Endothelial cell of umbilical vein (primary cell): ENCODE measurements at regions not wholly inside any gene's neighbourhood (a gene's known extent, or its start where the extent isn't known, plus 50 kb on each side); places are given as distances from the start of the nearest gene placed in this dataset.

ENCODE experiments used
- BruUV-seq: library from RNA; stranded (reverse); fragments of 400-500 nt; replicated peaks from 2 replicates; lab custom pipeline; 2021; lab: Mats Ljungman, UMichigan
- CTCF ChIA-PET: fragments of 300-600, 350-600 bp; sonication (Branson Sonifier 250); formaldehyde crosslinking; loops from one replicate; lab custom pipeline; 2021; ENCODE audit warnings: antibody characterized with exemption, inconsistent platforms; lab: Charles Lee
- POLR2A ChIA-PET: fragments of 300-600, 350-600 bp; sonication (Branson Sonifier 250); formaldehyde crosslinking; loops from one replicate; lab custom pipeline; 2021; ENCODE audit warnings: antibody characterized with exemption, inconsistent platforms; lab: Charles Lee
- DNase-seq: peaks from one replicate; pipeline ENCODE4 v3.0.0-alpha.2; 2011; ENCODE audit warnings: low read depth, low spot score
- FAIRE-seq: peaks from 2 replicates; lab custom pipeline; 2011; peaks lifted over from hg19 to GRCh38; lab: Jason Lieb, UNC
- H2AFZ ChIP-seq: 2 replicates; pipeline ENCODE4 v1.6.0; 2012; ENCODE audit warnings: low read depth, low read length, control low read depth, inconsistent platforms
- H3K27ac ChIP-seq: 2 replicates; pipeline ENCODE4 v1.5.1; 2011; ENCODE audit warnings: low read depth, mild to moderate bottlenecking, control low read depth, low read length, moderate library complexity; ENCODE audit not compliant: insufficient read depth
- H3K27me3 ChIP-seq, 2 experiments: 2 replicates each; pipeline versions ENCODE4 v1.6.0 to v1.6.1; 2011; ENCODE audit warnings: low read length in 2 of 2, mixed read lengths in 1 of 2; ENCODE audit not compliant: control insufficient read depth in 2 of 2, insufficient read depth in 2 of 2
- H3K36me3 ChIP-seq, 2 experiments: 2 replicates in 1 of 2; 3 replicates in 1 of 2; pipeline ENCODE4 v1.5.1; 2011; ENCODE audit warnings: low read length in 2 of 2, mild to moderate bottlenecking in 1 of 2, moderate library complexity in 1 of 2; ENCODE audit not compliant: control insufficient read depth in 2 of 2, insufficient read depth in 2 of 2; ENCODE audit errors: extremely low read depth in 1 of 2
- H3K4me1 ChIP-seq: 3 replicates; pipeline ENCODE4 v1.5.1; 2011; ENCODE audit warnings: mild to moderate bottlenecking, low read length; ENCODE audit not compliant: control insufficient read depth, insufficient read depth; ENCODE audit errors: extremely low read depth
- H3K4me2 ChIP-seq: 2 replicates; pipeline ENCODE4 v1.6.1; 2011; ENCODE audit warnings: low read length, control low read depth, mixed read lengths; ENCODE audit not compliant: insufficient read depth
- H3K4me3 ChIP-seq, 3 experiments: fragments of 200-600 bp in 1 of 3; sonication (generic), shearing (Covaris generic) in 1 of 3; replicated peaks in 1 of 3; 2 replicates each; pipeline ENCODE4 v1.5.1; 2011 to 2016; ENCODE audit warnings: control low read depth in 3 of 3, low read length in 3 of 3, mild to moderate bottlenecking in 2 of 3, inconsistent platforms in 1 of 3, low read depth in 1 of 3, moderate library complexity in 1 of 3; ENCODE audit not compliant: insufficient read depth in 1 of 3
- H3K79me2 ChIP-seq: 2 replicates; pipeline ENCODE4 v1.6.0; 2012; ENCODE audit warnings: low read length, inconsistent platforms; ENCODE audit not compliant: control insufficient read depth, insufficient read depth
- H3K9ac ChIP-seq: replicated peaks from 2 replicates; pipeline ENCODE3; 2011; ENCODE audit warnings: low read length, control low read depth; ENCODE audit not compliant: insufficient read depth; ENCODE audit errors: extremely low read depth
- H3K9me1 ChIP-seq: replicated peaks from 3 replicates; pipeline ENCODE4 v1.6.0; 2011; ENCODE audit warnings: mild to moderate bottlenecking, low read length; ENCODE audit not compliant: control insufficient read depth, insufficient read depth; ENCODE audit errors: extremely low read depth
- H3K9me3 ChIP-seq: replicated peaks from 2 replicates; pipeline ENCODE4 v1.5.1; 2012; ENCODE audit warnings: low read length, inconsistent platforms; ENCODE audit not compliant: control insufficient read depth, insufficient read depth
- H4K20me1 ChIP-seq: replicated peaks from 2 replicates; pipeline ENCODE3; 2011; ENCODE audit warnings: mild to moderate bottlenecking, low read length; ENCODE audit not compliant: control insufficient read depth, insufficient read depth; ENCODE audit errors: extremely low read depth
- CTCF ChIP-seq, 2 donors: IDR thresholded peaks; 1 replicate in 1 of 2; 2 replicates in 1 of 2; pipeline ENCODE4 v1.5.1; 2011; ENCODE audit warnings: low read length in 2 of 2, mild to moderate bottlenecking in 2 of 2, moderate library complexity in 2 of 2, control low read depth in 1 of 2, inconsistent platforms in 1 of 2, low read depth in 1 of 2; ENCODE audit not compliant: insufficient read depth in 1 of 2; ENCODE audit errors: extremely low read depth in 1 of 2
- EZH2 ChIP-seq: IDR thresholded peaks from 2 replicates; pipeline ENCODE4 v1.6.1; 2012; ENCODE audit warnings: borderline replicate concordance, low read depth, mild to moderate bottlenecking, moderate library complexity, low read length, inconsistent platforms; ENCODE audit not compliant: severe bottlenecking
- FOS ChIP-seq: IDR thresholded peaks from 2 replicates; pipeline ENCODE4 v1.6.1; 2011; ENCODE audit warnings: mild to moderate bottlenecking, low read length, moderate library complexity, borderline replicate concordance; ENCODE audit not compliant: insufficient read depth
- GATA2 ChIP-seq: IDR thresholded peaks from 2 replicates; pipeline ENCODE4 v1.7.0; 2011; ENCODE audit warnings: low read depth, mild to moderate bottlenecking, moderate library complexity, mixed read lengths, low read length; ENCODE audit not compliant: insufficient read length, insufficient read depth
- JUN ChIP-seq: IDR thresholded peaks from 2 replicates; pipeline ENCODE4 v1.6.1; 2011; ENCODE audit warnings: borderline replicate concordance, low read depth; ENCODE audit not compliant: insufficient read length, insufficient read depth
- MAX ChIP-seq: IDR thresholded peaks from 2 replicates; pipeline ENCODE4 v1.6.1; 2011; ENCODE audit not compliant: insufficient read depth, insufficient read length
- MYC ChIP-seq: IDR thresholded peaks from one replicate; pipeline ENCODE4 v1.6.1; 2011; ENCODE audit warnings: mild to moderate bottlenecking, low read depth, low read length
- POLR2A ChIP-seq: IDR thresholded peaks from 2 replicates; pipeline ENCODE4 v1.6.1; 2012; ENCODE audit warnings: low read depth, mild to moderate bottlenecking, control low read depth, low read length
- POLR2AphosphoS5 ChIP-seq: IDR thresholded peaks from 2 replicates; pipeline ENCODE4 v1.6.1; 2012; ENCODE audit warnings: low read depth, mild to moderate bottlenecking, control low read depth, low read length, moderate library complexity; ENCODE audit not compliant: insufficient read depth
- dilution Hi-C: fragments of 300-500 bp; cut with MboI; formaldehyde crosslinking; loops from one replicate; pipeline ENCODE4 v1.15.0; 2019; ENCODE audit warnings: low sequenced_read_pairs; ENCODE audit not compliant: extremely low pct_ligation_motif_present
- intact Hi-C: fragments of 100-400 bp; cut with micrococcal nuclease; formaldehyde crosslinking; loops from one replicate; pipeline ENCODE4 v1.10.0; 2022

GRCh38 chr2:122163617-122164016, 408.2 kb downstream of the TSN start:
- ChIA-PET CTCF (no interaction called here), POLR2A (no interaction called here)
- no peak for FAIRE-seq

More at GRCh38 chr2:122163617-122164016, 408.2 kb downstream of the TSN start:
- dilution Hi-C loops (no loop called here), intact Hi-C loops (no loop called here)
- Histone ChIP-seq H3K4me3 (no peak overlapping the region), H3K4me2 (no peak overlapping the region), H3K79me2 (no peaks in the 10 kb centered on the region), H4K20me1 (no peaks in the 10 kb centered on the region), H2AFZ (no peak overlapping the region), H3K36me3 (no peaks in the 10 kb centered on the region), H3K4me1 (no peaks in the 10 kb centered on the region), H3K27ac (no peak overlapping the region), H3K9ac (no peak overlapping the region), H3K9me1 (no peaks in the 10 kb centered on the region), H3K27me3 (no peaks in the 10 kb centered on the region), H3K9me3 (no peaks in the 10 kb centered on the region)
- BruUV-seq = no TSS peak
- DNase-seq = no peak
- TF ChIP-seq POLR2A (no peak), CTCF (IDR thresholded peaks at IDR 0.05; ENCODE audit: extremely low read depth in 1 of 2, insufficient read depth in 1 of 2, low read depth in 1 of 2, low read length in 2 of 2) (no peak), MYC (no peak), MAX (no peak), POLR2AphosphoS5 (no peak), JUN (no peak), EZH2 (no peak), GATA2 (no peak), FOS (no peak)
